HG03064 (cell line): ENCODE measurements at regions not wholly inside any gene's neighbourhood (a gene's known extent, or its start where the extent isn't known, plus 50 kb on each side); places are given as distances from the start of the nearest gene placed in this dataset.
"Not testable (repeated sequence)": the region's sequence is repeated elsewhere in the genome, so short reads cannot be mapped to it uniquely, and the experiment has no call there.

Source experiments
- ATAC-seq: cut with Tn5 transposase; IDR thresholded peaks from one replicate; pipeline ENCODE4 v1.9.1; 2021; ENCODE audit warnings: low read depth; ENCODE audit not compliant: unreplicated experiment

- ATAC-seq: peak; percentile 80
Measured at GRCh38 chr4:72701987-72702819, 133.2 kb upstream of the ADAMTS3 start.

- no peak for ATAC-seq
Measured at GRCh38 chr4:72690771-72691170, 121.8 kb upstream of the ADAMTS3 start.

- ATAC-seq: no peak
Measured at GRCh38 chr4:72689923-72690322, 120.9 kb upstream of the ADAMTS3 start.

GRCh38 chr4:72686390-72686789 is 117.4 kb upstream of the ADAMTS3 start:
- ATAC-seq: not testable (repeated sequence)

- ATAC-seq: no peak
Measured at GRCh38 chr4:72679666-72680065, 110.6 kb upstream of the ADAMTS3 start.

- no peak for ATAC-seq
Measured at GRCh38 chr4:72677886-72678285, 108.9 kb upstream of the ADAMTS3 start.

GRCh38 chr4:72677265-72677664 is 108.2 kb upstream of the ADAMTS3 start:
- no peak for ATAC-seq

- ATAC-seq: no peak
Measured at GRCh38 chr4:72671980-72672379, 103.0 kb upstream of the ADAMTS3 start.

- no peak for ATAC-seq
Measured at GRCh38 chr4:72670521-72670920, 101.5 kb upstream of the ADAMTS3 start.

GRCh38 chr4:72666910-72667309 is 97.9 kb upstream of the ADAMTS3 start:
- ATAC-seq: no peak

GRCh38 chr4:72665171-72665968 is 96.3 kb upstream of the ADAMTS3 start:
- ATAC-seq: no peak

GRCh38 chr4:72663828-72664227 is 94.8 kb upstream of the ADAMTS3 start:
- ATAC-seq: no peak

GRCh38 chr4:72661830-72662229 is 92.8 kb upstream of the ADAMTS3 start:
- ATAC-seq: no peak

- no peak for ATAC-seq
Measured at GRCh38 chr4:72641611-72642010, 72.6 kb upstream of the ADAMTS3 start.

GRCh38 chr4:72636866-72637265 is 67.8 kb upstream of the ADAMTS3 start:
- ATAC-seq: not testable (repeated sequence)

GRCh38 chr4:72635931-72636330 is 66.9 kb upstream of the ADAMTS3 start:
- ATAC-seq: not testable (repeated sequence)

GRCh38 chr4:72632253-72632652 is 63.2 kb upstream of the ADAMTS3 start:
- not testable (repeated sequence) for ATAC-seq

GRCh38 chr4:72631296-72631695 is 62.3 kb upstream of the ADAMTS3 start:
- ATAC-seq: no peak

GRCh38 chr4:72629540-72629939 is 60.5 kb upstream of the ADAMTS3 start:
- ATAC-seq: no peak

GRCh38 chr4:72627723-72628122 is 58.7 kb upstream of the ADAMTS3 start:
- no peak for ATAC-seq
